HG03469 (cell line): ENCODE measurements at regions not wholly inside any gene's neighbourhood (a gene's known extent, or its start where the extent isn't known, plus 50 kb on each side); places are given as distances from the start of the nearest gene placed in this dataset.

Experiments
- ATAC-seq: cut with Tn5 transposase; IDR thresholded peaks from one replicate; pipeline ENCODE4 v1.9.1; 2021; ENCODE audit warnings: mild to moderate bottlenecking, moderate library complexity, moderate number of reproducible peaks; ENCODE audit not compliant: unreplicated experiment

- ATAC-seq: no peak
Measured at GRCh38 chr5:162484095-162484494, 416.5 kb downstream of the GABRG2 start.

DNA sequence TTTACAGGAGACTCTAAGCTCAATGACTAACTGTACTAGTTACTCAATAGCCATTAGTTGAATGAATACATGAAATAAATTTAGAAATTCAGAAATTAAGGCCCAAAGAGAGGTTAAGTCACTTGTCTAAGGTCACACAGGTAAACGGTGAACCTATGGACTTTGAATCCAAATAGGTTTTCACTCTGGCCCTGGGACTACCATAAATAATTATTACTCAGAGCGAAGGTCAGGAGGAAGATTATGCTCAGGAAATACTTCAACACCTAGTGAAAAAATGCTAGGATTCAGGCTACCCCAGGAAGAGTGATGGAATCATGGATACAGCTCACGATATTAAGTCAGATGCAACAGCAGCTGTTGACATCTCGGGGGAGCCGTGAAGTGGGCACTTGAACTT, 417.4 kb downstream of the GABRG2 start:
- ATAC-seq: no peak

DNA sequence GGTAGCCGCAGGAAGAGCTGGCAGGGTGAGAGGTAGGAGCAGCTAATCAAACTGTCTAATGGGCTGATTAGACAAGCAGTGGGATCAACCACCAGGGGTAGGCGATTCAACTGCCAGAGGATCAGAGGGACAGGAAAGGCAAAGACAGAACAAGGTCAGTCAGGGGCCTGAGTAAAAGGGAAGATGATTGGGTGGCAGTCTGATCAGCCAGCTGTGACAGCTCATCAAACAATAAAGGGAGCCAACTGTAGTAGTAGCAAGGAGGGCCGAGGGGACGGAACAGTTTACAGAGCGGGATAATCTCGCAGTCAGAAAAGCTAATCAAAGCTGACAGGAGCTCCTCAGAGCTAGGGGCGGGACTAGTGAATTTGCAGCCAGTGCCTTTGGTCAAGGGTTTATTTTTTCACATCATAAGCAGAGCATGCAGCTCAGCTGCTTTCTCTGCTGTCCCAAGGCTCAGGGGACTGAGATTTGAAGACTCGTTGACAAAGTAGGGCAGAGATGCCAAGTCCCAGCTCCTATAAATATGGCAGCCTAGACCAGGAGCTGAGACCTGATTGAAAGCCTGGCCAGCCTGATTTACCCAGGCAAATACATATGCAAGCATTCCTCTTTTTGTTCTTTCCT, 418.2 kb downstream of the GABRG2 start:
- no peak for ATAC-seq

- no peak for ATAC-seq
Measured at GRCh38 chr5:162487528-162488525, 420.3 kb downstream of the GABRG2 start.

- ATAC-seq: no peak
Measured at GRCh38 chr5:162496100-162496808, 428.7 kb downstream of the GABRG2 start.

- no peak for ATAC-seq
Measured at GRCh38 chr5:162497455-162497854, 429.9 kb downstream of the GABRG2 start.

DNA sequence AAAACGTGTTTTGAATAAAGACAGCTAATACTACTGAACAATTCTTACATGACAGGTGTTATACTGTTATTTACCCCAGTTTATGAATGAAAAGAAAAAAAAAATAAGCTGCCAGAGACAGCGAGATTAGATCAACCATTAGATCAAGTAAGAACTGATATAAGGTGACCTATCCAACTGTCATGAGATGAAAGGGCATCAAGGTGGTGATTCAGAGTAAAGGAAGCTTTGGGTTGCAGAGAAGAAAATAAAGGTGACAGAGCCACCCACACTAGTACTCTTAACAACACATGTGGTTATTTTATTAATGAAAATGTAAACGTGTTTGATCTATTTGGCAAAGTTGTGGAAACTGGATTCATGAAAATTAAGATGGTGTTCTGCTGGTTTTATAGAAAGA, 435.2 kb downstream of the GABRG2 start:
- no peak for ATAC-seq

DNA sequence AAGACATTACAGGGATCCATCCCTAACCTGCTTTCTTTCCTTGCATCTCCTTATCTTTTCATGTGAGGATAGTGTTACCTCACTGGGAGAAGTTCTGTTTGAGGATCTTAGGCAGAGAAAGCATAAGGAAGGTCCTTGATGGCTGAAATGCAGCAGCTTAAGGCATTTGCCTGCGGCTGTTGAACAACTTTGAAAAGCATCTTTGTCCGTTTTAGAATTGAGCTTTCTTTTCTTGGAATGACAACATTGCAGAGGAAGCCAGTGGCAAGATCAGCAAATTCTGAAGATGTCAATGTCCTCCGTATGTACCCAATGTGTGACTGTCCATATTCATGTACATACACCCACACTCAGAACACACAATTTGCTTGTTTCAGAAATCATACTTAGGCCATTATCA, 436.2 kb downstream of the GABRG2 start:
- ATAC-seq: no peak

GRCh38 chr5:162512935-162513565, 445.5 kb downstream of the GABRG2 start:
- ATAC-seq: no peak

DNA sequence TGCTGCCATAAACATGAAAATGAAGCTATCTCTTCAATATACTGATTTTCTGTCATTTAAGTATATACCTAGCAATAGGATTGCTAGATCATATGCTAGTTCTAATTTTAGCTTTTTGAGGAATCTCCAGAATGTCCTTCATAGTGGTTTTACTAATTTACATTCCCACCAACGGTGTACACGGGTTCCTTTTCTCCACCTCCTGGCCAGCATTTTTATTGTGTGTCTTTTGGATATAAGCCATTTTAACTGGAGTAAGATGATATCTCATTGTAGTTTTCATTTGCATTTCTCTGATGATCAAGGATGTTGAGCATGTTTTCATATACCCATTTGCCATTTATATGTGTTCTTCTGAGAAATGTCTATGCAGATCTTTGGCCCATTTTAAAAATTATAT, 446.5 kb downstream of the GABRG2 start:
- ATAC-seq: no peak

DNA sequence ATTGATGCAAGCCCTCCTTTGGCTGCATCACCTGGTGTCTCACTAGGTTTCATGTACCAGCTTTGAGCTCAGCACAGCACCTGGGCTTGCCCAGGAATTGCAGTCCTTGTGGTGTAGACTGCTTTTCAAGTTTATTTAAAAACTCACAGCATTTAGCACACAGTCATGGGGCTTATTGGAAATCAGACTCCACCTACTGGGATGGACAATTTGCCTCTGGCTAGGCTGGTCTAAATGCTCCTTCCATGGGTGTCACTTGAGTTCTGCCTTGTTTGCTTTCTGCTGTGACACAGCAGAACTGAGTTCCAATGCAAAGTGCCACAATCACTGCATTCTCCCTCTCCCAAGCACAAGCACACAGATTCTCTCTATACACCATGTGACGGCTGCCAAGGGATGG, 453.3 kb downstream of the GABRG2 start:
- no peak for ATAC-seq

DNA sequence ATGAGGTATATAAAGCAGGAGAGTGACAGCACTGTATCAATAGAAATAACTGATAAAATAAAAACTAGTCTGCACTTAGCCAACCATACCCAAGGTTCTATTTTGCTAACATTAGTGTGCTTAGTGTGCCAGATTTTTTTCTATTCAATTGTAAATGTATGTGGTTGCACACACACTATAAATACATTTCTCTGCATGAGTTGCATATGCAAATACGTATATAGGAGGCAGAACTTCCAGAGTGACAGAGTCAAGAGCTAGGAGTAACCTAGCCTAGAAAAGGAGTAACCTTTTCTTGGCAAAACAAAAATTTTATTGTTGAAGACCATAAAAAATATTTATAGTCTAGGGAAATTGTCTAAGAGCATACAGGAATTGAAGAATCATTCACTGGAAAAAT, 461.6 kb downstream of the GABRG2 start:
- ATAC-seq: no peak

DNA sequence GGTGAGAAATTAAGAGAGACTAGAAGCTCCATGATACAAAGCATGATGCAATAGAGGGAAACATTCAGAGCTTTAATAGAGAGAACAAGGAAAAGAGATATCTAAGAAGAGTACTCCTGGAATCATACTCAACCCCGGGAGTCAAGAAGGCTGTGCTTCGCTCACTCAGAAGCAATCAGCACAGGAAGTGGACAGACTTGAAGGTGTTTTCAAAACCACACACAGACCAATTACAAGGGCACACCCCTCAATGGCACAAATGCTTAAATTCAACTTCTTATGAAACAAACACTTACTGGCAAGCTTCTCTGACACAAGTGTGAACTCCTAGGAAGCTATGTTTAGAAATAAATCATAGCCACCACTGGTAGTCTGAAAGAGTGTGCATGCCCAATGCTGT, 462.3 kb downstream of the GABRG2 start:
- no peak for ATAC-seq

DNA sequence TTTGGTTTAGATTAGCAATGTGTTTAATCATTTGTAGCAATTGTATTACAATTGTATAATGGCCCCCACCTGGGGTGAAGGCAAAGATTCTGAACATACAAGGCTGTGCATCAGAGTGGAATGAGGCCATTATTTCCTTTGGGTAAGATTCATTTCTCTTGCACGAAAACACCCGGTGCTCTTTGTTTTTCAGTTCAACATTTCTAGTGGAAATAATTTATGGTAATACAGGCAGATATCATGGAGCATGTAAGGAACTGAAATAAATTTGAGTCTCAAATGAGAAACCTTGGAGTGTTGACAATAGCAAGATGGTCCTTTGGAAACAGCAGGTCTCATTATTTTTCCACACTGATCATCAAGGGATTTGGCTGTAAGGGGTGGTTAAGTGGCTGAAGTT, 475.9 kb downstream of the GABRG2 start:
- no peak for ATAC-seq

GRCh38 chr5:162544905-162545304, 477.3 kb downstream of the GABRG2 start:
- ATAC-seq: no peak

- ATAC-seq: no peak
Measured at GRCh38 chr5:162550236-162550635, 482.7 kb downstream of the GABRG2 start.

DNA sequence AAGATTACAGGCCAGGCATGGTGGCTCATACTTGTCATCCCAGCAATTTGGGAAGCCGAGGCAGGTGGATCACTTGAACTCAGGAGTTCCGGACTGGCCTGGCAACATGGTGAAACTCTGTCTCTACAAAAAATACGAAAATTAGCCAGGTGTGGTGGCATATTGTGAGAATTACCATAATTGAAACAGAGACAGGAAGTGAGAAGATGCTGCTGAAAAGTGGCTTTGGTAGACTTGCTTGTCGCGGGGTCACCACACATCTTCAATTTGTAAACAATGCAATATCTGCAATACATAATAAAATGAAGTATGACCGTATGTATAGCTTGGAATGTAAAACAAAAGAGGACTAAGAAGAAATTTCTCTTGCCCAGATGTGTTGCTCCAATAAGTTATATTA, 490.5 kb downstream of the GABRG2 start:
- ATAC-seq: no peak

DNA sequence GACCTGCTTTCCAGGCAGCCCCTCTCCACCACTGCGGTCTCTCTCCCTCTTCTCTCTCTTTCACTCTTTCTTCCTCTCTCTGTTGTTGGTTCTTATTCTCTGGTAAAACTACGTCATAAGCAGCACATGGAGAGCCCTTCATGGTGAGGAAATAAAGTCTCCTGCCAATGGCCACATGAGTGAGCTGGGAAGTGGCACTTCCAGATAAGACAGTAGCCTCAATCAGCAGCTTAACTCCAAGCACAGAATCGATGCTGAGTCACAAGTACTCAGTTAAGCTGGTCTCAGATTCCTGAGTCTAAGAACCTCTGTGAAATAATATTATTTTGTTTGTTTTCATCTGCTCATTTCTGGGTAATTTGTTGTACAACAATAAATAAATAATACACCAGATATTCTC, 500.1 kb downstream of the GABRG2 start:
- no peak for ATAC-seq

DNA sequence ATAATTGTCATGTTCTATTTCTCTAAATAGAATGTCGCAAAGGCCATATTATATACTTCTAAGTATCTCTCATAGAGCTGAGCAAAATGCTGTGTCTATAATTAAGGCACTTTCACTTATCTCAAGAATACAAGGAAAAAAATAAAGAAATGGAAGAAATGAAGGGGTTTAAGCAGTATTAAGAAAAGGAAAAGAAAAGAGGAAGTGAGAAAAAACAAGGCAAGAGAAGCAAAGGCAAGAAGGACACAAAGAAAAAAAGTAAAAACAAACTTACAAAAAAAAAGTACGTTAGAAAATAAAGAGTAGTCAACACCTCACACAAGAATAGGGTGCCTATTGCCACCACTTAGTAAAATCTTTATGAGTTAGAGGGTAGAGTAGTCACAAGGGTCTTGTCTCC, 506.2 kb downstream of the GABRG2 start:
- no peak for ATAC-seq

- ATAC-seq: no peak
Measured at GRCh38 chr5:162591724-162592123, 524.2 kb downstream of the GABRG2 start.

DNA sequence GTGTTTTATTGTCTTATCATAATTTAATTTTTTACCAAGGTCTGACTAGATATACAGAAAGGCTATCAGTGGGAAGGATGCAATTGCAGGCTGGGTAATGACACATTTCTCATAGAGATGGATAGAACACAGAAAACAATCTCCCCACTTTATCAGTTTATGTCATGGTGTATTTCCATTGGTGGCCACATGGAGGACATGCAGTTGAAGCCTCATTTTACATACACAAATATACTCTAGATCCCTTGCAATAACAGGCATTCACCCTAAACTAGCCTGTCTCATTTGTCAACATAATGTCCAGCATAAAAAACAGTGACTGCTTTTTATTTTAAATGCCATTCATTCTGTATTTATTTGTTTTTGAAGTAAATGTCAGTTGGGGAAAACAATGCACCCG, 526.3 kb downstream of the GABRG2 start:
- peak; percentile 74 for ATAC-seq
